ENCODE measurements at regions not wholly inside any gene's neighbourhood (a gene's known extent, or its start where the extent isn't known, plus 50 kb on each side); places are given as distances from the start of the nearest gene placed in this dataset.

- TF ChIP-seq EZH2 (IDR thresholded peaks at IDR 0.05; ENCODE audit: low read depth, unreplicated experiment) (no peak), CTCF (conservative IDR thresholded peaks at IDR 0.05; ENCODE audit: low read depth in 2 of 2) (no peak), POLR2AphosphoS5 (IDR thresholded peaks at IDR 0.05; ENCODE audit: low read depth) (no peak)
These were observed 345.5 kb downstream of the GRXCR1 start for GRCh38 chr4:43238008-43238407.

All from GM23338 (cell line).